ENCODE measurements at regions not wholly inside any gene's neighbourhood (a gene's known extent, or its start where the extent isn't known, plus 50 kb on each side); places are given as distances from the start of the nearest gene placed in this dataset.

DNA sequence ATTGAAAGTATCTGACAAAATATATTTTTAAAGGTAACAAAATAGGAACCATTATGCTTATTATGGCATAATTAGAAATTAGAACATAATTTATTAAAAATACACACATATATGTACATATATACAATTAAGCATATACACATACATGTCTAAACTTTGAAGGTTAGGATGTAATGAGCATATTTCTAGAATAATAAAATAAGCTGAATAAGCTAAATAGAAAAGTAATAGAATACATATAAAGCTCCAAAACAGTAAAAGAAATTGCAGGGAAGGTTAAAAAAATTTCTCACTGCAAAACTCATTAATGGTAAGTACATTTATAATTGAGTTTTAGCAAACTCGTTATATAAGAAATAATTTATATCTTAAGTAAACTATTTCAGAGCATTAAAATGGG lies 1561.5 kb upstream of the ZEB2 start:
- ATAC-seq (no peak), DNase-seq (ENCODE audit: low read depth, low spot score) (no peak)
- no peaks in the 10 kb centered on the region for H3K27me3 ChIP-seq (ENCODE audit: insufficient read depth, low read length)
- ChIA-PET POLR2A (no interaction called here), RAD21 (ENCODE audit: low non-redundant PET in 1 of 2, low total read pairs in 2 of 2, uncharacterized antibody in 2 of 2, unreplicated experiment in 2 of 2) (no interaction called here), CTCF (no interaction called here)
- H3K79me2 ChIP-seq (ENCODE audit: insufficient read depth, low read length), result no peaks in the 10 kb centered on the region
- H3K4me3 ChIP-seq (replicated peaks in 1 of 2; ENCODE audit: low read depth in 1 of 2, low read length in 2 of 2), result no peak overlapping the region
- H2AFZ ChIP-seq (ENCODE audit: low read depth, low read length, poor library complexity, severe bottlenecking), result no peak overlapping the region
- no peak overlapping the region for H3K9ac ChIP-seq (ENCODE audit: low read length)
- BruUV-seq (replicated peaks), result no TSS peak
- no peak overlapping the region for H3K27ac ChIP-seq (ENCODE audit: low read depth, low read length)
- H3K9me3 ChIP-seq (ENCODE audit: control insufficient read depth in 1 of 2, insufficient read depth in 1 of 2, low read depth in 1 of 2, low read length in 2 of 2), result no peaks in the 10 kb centered on the region
- intact Hi-C loops (cut with micrococcal nuclease), result no loop called here
- H3K4me1 ChIP-seq (ENCODE audit: control insufficient read depth in 1 of 2, insufficient read depth in 2 of 2, low read length in 2 of 2), result no peaks in the 10 kb centered on the region
- no peaks in the 10 kb centered on the region for H3K36me3 ChIP-seq (ENCODE audit: control insufficient read depth in 1 of 2, insufficient read depth in 2 of 2, low read length in 2 of 2)
- TF ChIP-seq ELF1 (IDR thresholded peaks at IDR 0.05; ENCODE audit: borderline replicate concordance, low read depth) (no peak), EZH2 (IDR thresholded peaks at IDR 0.05) (no peak), SRF (IDR thresholded peaks at IDR 0.05; ENCODE audit: low read depth) (no peak), ZFX (IDR thresholded peaks at IDR 0.05) (no peak), CBX3 (IDR thresholded peaks at IDR 0.05; ENCODE audit: low read depth) (no peak), EGR1 (IDR thresholded peaks at IDR 0.05; ENCODE audit: low read depth) (no peak), ZNF274 (IDR thresholded peaks at IDR 0.05; ENCODE audit: low read depth, low read length) (no peak), POLR2A (IDR thresholded peaks at IDR 0.05; ENCODE audit: borderline replicate concordance, extremely low read depth, insufficient read depth, insufficient read length) (no peak), POLR2AphosphoS5 (IDR thresholded peaks at IDR 0.05; ENCODE audit: low read depth, low read length) (no peak), RAD21 (IDR thresholded peaks at IDR 0.05; ENCODE audit: low read depth) (no peak), TCF7L2 (IDR thresholded peaks at IDR 0.05; ENCODE audit: borderline replicate concordance, extremely low read depth, insufficient read depth, insufficient read length) (no peak), EZH2phosphoT487 (IDR thresholded peaks at IDR 0.05; ENCODE audit: borderline replicate concordance) (no peak), SP1 (IDR thresholded peaks at IDR 0.05; ENCODE audit: low read depth) (no peak), FOSL1 (IDR thresholded peaks at IDR 0.05; ENCODE audit: low read depth) (no peak), CEBPB (IDR thresholded peaks at IDR 0.05; ENCODE audit: low read depth) (no peak)
- TF ChIP-seq, protein P1, sequence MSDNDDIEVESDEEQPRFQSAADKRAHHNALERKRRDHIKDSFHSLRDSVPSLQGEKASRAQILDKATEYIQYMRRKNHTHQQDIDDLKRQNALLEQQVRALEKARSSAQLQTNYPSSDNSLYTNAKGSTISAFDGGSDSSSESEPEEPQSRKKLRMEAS (IDR thresholded peaks at IDR 0.05), result no peak
- TF ChIP-seq, protein P2, sequence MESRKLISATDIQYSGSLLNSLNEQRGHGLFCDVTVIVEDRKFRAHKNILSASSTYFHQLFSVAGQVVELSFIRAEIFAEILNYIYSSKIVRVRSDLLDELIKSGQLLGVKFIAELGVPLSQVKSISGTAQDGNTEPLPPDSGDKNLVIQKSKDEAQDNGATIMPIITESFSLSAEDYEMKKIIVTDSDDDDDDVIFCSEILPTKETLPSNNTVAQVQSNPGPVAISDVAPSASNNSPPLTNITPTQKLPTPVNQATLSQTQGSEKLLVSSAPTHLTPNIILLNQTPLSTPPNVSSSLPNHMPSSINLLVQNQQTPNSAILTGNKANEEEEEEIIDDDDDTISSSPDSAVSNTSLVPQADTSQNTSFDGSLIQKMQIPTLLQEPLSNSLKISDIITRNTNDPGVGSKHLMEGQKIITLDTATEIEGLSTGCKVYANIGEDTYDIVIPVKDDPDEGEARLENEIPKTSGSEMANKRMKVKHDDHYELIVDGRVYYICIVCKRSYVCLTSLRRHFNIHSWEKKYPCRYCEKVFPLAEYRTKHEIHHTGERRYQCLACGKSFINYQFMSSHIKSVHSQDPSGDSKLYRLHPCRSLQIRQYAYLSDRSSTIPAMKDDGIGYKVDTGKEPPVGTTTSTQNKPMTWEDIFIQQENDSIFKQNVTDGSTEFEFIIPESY (IDR thresholded peaks at IDR 0.05; ENCODE audit: extremely low read depth, insufficient replicate concordance, low read length), result no peak
- TF ChIP-seq, protein P3, sequence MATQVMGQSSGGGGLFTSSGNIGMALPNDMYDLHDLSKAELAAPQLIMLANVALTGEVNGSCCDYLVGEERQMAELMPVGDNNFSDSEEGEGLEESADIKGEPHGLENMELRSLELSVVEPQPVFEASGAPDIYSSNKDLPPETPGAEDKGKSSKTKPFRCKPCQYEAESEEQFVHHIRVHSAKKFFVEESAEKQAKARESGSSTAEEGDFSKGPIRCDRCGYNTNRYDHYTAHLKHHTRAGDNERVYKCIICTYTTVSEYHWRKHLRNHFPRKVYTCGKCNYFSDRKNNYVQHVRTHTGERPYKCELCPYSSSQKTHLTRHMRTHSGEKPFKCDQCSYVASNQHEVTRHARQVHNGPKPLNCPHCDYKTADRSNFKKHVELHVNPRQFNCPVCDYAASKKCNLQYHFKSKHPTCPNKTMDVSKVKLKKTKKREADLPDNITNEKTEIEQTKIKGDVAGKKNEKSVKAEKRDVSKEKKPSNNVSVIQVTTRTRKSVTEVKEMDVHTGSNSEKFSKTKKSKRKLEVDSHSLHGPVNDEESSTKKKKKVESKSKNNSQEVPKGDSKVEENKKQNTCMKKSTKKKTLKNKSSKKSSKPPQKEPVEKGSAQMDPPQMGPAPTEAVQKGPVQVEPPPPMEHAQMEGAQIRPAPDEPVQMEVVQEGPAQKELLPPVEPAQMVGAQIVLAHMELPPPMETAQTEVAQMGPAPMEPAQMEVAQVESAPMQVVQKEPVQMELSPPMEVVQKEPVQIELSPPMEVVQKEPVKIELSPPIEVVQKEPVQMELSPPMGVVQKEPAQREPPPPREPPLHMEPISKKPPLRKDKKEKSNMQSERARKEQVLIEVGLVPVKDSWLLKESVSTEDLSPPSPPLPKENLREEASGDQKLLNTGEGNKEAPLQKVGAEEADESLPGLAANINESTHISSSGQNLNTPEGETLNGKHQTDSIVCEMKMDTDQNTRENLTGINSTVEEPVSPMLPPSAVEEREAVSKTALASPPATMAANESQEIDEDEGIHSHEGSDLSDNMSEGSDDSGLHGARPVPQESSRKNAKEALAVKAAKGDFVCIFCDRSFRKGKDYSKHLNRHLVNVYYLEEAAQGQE (IDR thresholded peaks at IDR 0.05; ENCODE audit: low read depth), result no peak
- TF ChIP-seq, protein P4, sequence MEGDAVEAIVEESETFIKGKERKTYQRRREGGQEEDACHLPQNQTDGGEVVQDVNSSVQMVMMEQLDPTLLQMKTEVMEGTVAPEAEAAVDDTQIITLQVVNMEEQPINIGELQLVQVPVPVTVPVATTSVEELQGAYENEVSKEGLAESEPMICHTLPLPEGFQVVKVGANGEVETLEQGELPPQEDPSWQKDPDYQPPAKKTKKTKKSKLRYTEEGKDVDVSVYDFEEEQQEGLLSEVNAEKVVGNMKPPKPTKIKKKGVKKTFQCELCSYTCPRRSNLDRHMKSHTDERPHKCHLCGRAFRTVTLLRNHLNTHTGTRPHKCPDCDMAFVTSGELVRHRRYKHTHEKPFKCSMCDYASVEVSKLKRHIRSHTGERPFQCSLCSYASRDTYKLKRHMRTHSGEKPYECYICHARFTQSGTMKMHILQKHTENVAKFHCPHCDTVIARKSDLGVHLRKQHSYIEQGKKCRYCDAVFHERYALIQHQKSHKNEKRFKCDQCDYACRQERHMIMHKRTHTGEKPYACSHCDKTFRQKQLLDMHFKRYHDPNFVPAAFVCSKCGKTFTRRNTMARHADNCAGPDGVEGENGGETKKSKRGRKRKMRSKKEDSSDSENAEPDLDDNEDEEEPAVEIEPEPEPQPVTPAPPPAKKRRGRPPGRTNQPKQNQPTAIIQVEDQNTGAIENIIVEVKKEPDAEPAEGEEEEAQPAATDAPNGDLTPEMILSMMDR (IDR thresholded peaks at IDR 0.05 in 2 of 3, conservative IDR thresholded peaks at IDR 0.05 in 1 of 3; ENCODE audit: borderline replicate concordance in 1 of 3, insufficient read depth in 1 of 3, low read depth in 2 of 3, low read length in 2 of 3), result no peak
- TF ChIP-seq, protein P5, sequence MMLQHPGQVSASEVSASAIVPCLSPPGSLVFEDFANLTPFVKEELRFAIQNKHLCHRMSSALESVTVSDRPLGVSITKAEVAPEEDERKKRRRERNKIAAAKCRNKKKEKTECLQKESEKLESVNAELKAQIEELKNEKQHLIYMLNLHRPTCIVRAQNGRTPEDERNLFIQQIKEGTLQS (IDR thresholded peaks at IDR 0.05), result no peak
- H3K4me2 ChIP-seq (ENCODE audit: low read length), result no peak overlapping the region
- H3K9me2 ChIP-seq (ENCODE audit: insufficient read depth), result 0 out of 2 replicates have a peak, but pooled peaks cover 4% of the 10 kb centered on the region
- no peaks in the 10 kb centered on the region for H4K20me1 ChIP-seq (ENCODE audit: insufficient read depth)
